Adrenal gland (tissue), 5 donors: ENCODE measurements at regions not wholly inside any gene's neighbourhood (a gene's known extent, or its start where the extent isn't known, plus 50 kb on each side); places are given as distances from the start of the nearest gene placed in this dataset.

Source experiments
- CTCF ChIP-seq, 6 experiments: fragments of 450-650 bp in 4 of 6; fragments of 200-600 bp in 2 of 6; sonication (generic) in 1 of 6; IDR thresholded peaks; 1 replicate in 5 of 6; 2 replicates in 1 of 6; pipeline versions ENCODE4 v1.5.1 to v1.8.0; 2016 to 2021; ENCODE audit warnings: antibody characterized with exemption in 6 of 6, mild to moderate bottlenecking in 2 of 6, moderate library complexity in 1 of 6
- POLR2A ChIP-seq, 2 donors: fragments of 450-650 bp; IDR thresholded peaks; one replicate each; pipeline ENCODE4 v1.6.1; 2017; ENCODE audit warnings: antibody characterized with exemption in 2 of 2, mild to moderate bottlenecking in 2 of 2, moderate library complexity in 1 of 2
- donor health status: DM: no; HTN: no; CAD: no.

- TF ChIP-seq CTCF (IDR thresholded peaks at IDR 0.05) = no peak
- TF ChIP-seq POLR2A (IDR thresholded peaks at IDR 0.05) = no peak
Measured at GRCh38 chr5:74316064-74316603, 324.4 kb downstream of the ENC1 start.
